SU-DHL-6 (cell line): ENCODE measurements at regions not wholly inside any gene's neighbourhood (a gene's known extent, or its start where the extent isn't known, plus 50 kb on each side); places are given as distances from the start of the nearest gene placed in this dataset.

Experiments used
- EZH2phosphoT487 ChIP-seq: fragments of 200-600 bp; sonication (generic), shearing (Covaris generic); conservative IDR thresholded peaks from 2 replicates; pipeline ENCODE4 v1.6.1; 2018; ENCODE audit warnings: mild to moderate bottlenecking, antibody characterized with exemption, low read length, moderate library complexity, mixed read lengths
- TF ChIP-seq, protein P1 (sequence below): fragments of 200-600 bp; sonication (generic); IDR thresholded peaks from one replicate; pipeline ENCODE4 v1.5.1; 2017; ENCODE audit warnings: antibody characterized with exemption, mild to moderate bottlenecking, low read length, moderate library complexity; ENCODE audit not compliant: insufficient read depth, poor library complexity, severe bottlenecking

DNA sequence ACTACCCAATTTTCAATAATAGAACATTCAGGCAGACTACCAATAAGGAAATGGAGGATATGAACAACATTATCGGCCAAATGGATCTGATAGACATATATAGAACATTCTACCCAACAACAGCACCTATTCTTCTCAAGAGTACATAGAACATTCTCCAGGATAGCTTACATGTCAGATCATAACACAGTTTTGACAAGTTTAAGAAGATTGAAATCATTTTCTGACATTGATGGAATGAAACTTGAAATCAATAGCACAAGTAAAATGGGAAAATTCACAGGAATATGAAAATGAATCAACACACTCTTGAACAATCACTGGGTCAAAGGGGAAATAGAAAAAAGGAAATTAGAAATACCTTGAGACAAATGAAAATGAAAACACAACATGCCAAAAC lies 94.6 kb upstream of the MEGF10 start:
- TF ChIP-seq, protein P1, sequence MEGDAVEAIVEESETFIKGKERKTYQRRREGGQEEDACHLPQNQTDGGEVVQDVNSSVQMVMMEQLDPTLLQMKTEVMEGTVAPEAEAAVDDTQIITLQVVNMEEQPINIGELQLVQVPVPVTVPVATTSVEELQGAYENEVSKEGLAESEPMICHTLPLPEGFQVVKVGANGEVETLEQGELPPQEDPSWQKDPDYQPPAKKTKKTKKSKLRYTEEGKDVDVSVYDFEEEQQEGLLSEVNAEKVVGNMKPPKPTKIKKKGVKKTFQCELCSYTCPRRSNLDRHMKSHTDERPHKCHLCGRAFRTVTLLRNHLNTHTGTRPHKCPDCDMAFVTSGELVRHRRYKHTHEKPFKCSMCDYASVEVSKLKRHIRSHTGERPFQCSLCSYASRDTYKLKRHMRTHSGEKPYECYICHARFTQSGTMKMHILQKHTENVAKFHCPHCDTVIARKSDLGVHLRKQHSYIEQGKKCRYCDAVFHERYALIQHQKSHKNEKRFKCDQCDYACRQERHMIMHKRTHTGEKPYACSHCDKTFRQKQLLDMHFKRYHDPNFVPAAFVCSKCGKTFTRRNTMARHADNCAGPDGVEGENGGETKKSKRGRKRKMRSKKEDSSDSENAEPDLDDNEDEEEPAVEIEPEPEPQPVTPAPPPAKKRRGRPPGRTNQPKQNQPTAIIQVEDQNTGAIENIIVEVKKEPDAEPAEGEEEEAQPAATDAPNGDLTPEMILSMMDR, result no peak
- TF ChIP-seq EZH2phosphoT487, result no peak
